ENCODE measurements at regions not wholly inside any gene's neighbourhood (a gene's known extent, or its start where the extent isn't known, plus 50 kb on each side); places are given as distances from the start of the nearest gene placed in this dataset.
"Not testable (repeated sequence)": the region's sequence is repeated elsewhere in the genome, so short reads cannot be mapped to it uniquely, and the experiment has no call there.

GRCh38 chr16:16960785-16961184 lies 510.0 kb downstream of the XYLT1 start:
- DNase-seq = no peak

GRCh38 chr16:16966439-16966838 lies 504.3 kb downstream of the XYLT1 start:
- no peak for DNase-seq

- no peak for DNase-seq
Observed at GRCh38 chr16:16971042-16971441, 499.7 kb downstream of the XYLT1 start.

- DNase-seq = no peak
Observed at GRCh38 chr16:16972831-16973230, 497.9 kb downstream of the XYLT1 start.

GRCh38 chr16:16973707-16974591 lies 496.8 kb downstream of the XYLT1 start:
- no peak for DNase-seq

GRCh38 chr16:16982614-16983013 lies 488.1 kb downstream of the XYLT1 start:
- DNase-seq = no peak

- no peak for DNase-seq
Observed at GRCh38 chr16:16983582-16983981, 487.2 kb downstream of the XYLT1 start.

- not testable (repeated sequence) for DNase-seq
Observed at GRCh38 chr16:16984091-16984490, 486.7 kb downstream of the XYLT1 start.

GRCh38 chr16:16985707-16986106 lies 485.1 kb downstream of the XYLT1 start:
- DNase-seq = no peak

GRCh38 chr16:16988963-16989362 lies 481.8 kb downstream of the XYLT1 start:
- no peak for DNase-seq

- DNase-seq = no peak
Observed at GRCh38 chr16:16989368-16989767, 481.4 kb downstream of the XYLT1 start.

- DNase-seq = no peak
Observed at GRCh38 chr16:16991711-16992110, 479.0 kb downstream of the XYLT1 start.

- DNase-seq = no peak
Observed at GRCh38 chr16:16992975-16993765, 477.6 kb downstream of the XYLT1 start.

- no peak for DNase-seq
Observed at GRCh38 chr16:16994831-16995230, 475.9 kb downstream of the XYLT1 start.

- no peak for DNase-seq
Observed at GRCh38 chr16:16996827-16997226, 473.9 kb downstream of the XYLT1 start.

GRCh38 chr16:16997349-16997748 lies 473.4 kb downstream of the XYLT1 start:
- no peak for DNase-seq

- no peak for DNase-seq
Observed at GRCh38 chr16:17001471-17001870, 469.3 kb downstream of the XYLT1 start.

- no peak for DNase-seq
Observed at GRCh38 chr16:17002565-17002964, 468.2 kb downstream of the XYLT1 start.

GRCh38 chr16:17005963-17006362 lies 464.8 kb downstream of the XYLT1 start:
- DNase-seq = not testable (repeated sequence)

- DNase-seq = no peak
Observed at GRCh38 chr16:17011712-17012111, 459.0 kb downstream of the XYLT1 start.

- no peak for DNase-seq
Observed at GRCh38 chr16:17013038-17013437, 457.7 kb downstream of the XYLT1 start.

GRCh38 chr16:17014484-17015121 lies 456.2 kb downstream of the XYLT1 start:
- DNase-seq = no peak

- DNase-seq = no peak
Observed at GRCh38 chr16:17015702-17016101, 455.1 kb downstream of the XYLT1 start.

- no peak for DNase-seq
Observed at GRCh38 chr16:17017442-17017841, 453.3 kb downstream of the XYLT1 start.
